NT2/D1 (cell line): ENCODE measurements at regions not wholly inside any gene's neighbourhood (a gene's known extent, or its start where the extent isn't known, plus 50 kb on each side); places are given as distances from the start of the nearest gene placed in this dataset.

Source experiments
- DNase-seq: peaks from one replicate; pipeline ENCODE4 v3.0.0-alpha.2; 2011; ENCODE audit warnings: low read depth, low spot score
- H3K27me3 ChIP-seq: 2 replicates; pipeline ENCODE4 v1.6.0; 2011; ENCODE audit warnings: mild to moderate bottlenecking; ENCODE audit not compliant: insufficient read length, insufficient read depth
- H3K36me3 ChIP-seq: 2 replicates; pipeline ENCODE4 v1.6.1; 2011; ENCODE audit warnings: mild to moderate bottlenecking, low read length, mixed read lengths; ENCODE audit not compliant: insufficient read depth, insufficient read length
- H3K4me1 ChIP-seq: 2 replicates; pipeline ENCODE4 v1.5.1; 2011; ENCODE audit not compliant: insufficient read depth, insufficient read length
- H3K4me3 ChIP-seq: 2 replicates; pipeline ENCODE4 v1.5.1; 2011; ENCODE audit warnings: low read depth; ENCODE audit not compliant: insufficient read length
- H3K9ac ChIP-seq: 2 replicates; pipeline ENCODE4 v1.6.0; 2011; ENCODE audit warnings: low read depth; ENCODE audit not compliant: insufficient read length
- H3K9me3 ChIP-seq: 2 replicates; pipeline ENCODE4 v1.5.1; 2011; ENCODE audit warnings: mild to moderate bottlenecking, low read length; ENCODE audit not compliant: insufficient read depth
- SUZ12 ChIP-seq: IDR thresholded peaks from 2 replicates; pipeline ENCODE4 v1.6.1; 2011; ENCODE audit not compliant: insufficient read length, insufficient read depth; ENCODE audit errors: extremely low read depth
- YY1 ChIP-seq: IDR thresholded peaks from 2 replicates; pipeline ENCODE4 v1.6.1; 2011; ENCODE audit not compliant: insufficient read length, insufficient read depth
- ZNF274 ChIP-seq: IDR thresholded peaks from 2 replicates; pipeline ENCODE4 v1.6.1; 2011; ENCODE audit warnings: mild to moderate bottlenecking, low read depth, low read length

- DNase-seq, result no peak
- H3K36me3 ChIP-seq, result no peaks in the 10 kb centered on the region
These were observed 240.8 kb downstream of the KIF4B start for GRCh38 chr5:155254399-155254798.

GRCh38 chr5:155258161-155258560 is 244.6 kb downstream of the KIF4B start:
- no peak overlapping the region for H3K9ac ChIP-seq
- no peak overlapping the region for H3K4me3 ChIP-seq
- H3K27me3 ChIP-seq, result no peaks in the 10 kb centered on the region
- no peak for TF ChIP-seq ZNF274
- no peak for TF ChIP-seq SUZ12
- no peak for TF ChIP-seq YY1
- no peak for DNase-seq
- H3K9me3 ChIP-seq, result no peaks in the 10 kb centered on the region
- H3K36me3 ChIP-seq, result no peaks in the 10 kb centered on the region
- H3K4me1 ChIP-seq, result no peaks in the 10 kb centered on the region

More at GRCh38 chr5:155254399-155254798, 240.8 kb downstream of the KIF4B start:
- Histone ChIP-seq H3K4me3 (no peak overlapping the region), H3K9ac (no peak overlapping the region), H3K27me3 (no peaks in the 10 kb centered on the region), H3K4me1 (no peaks in the 10 kb centered on the region), H3K9me3 (no peaks in the 10 kb centered on the region)
- TF ChIP-seq YY1, result no peak
- TF ChIP-seq ZNF274, result no peak
- TF ChIP-seq SUZ12, result no peak

- Histone ChIP-seq H3K4me1 (no peaks in the 10 kb centered on the region), H3K9ac (no peak overlapping the region), H3K27me3 (no peaks in the 10 kb centered on the region), H3K9me3 (no peaks in the 10 kb centered on the region), H3K36me3 (no peaks in the 10 kb centered on the region), H3K4me3 (no peak overlapping the region)
- TF ChIP-seq ZNF274 (no peak), SUZ12 (no peak), YY1 (no peak)
- no peak for DNase-seq
These were observed 246.1 kb downstream of the KIF4B start for GRCh38 chr5:155259648-155260047.

GRCh38 chr5:155260798-155261197 is 247.2 kb downstream of the KIF4B start:
- Histone ChIP-seq H3K9ac (no peak overlapping the region), H3K36me3 (no peaks in the 10 kb centered on the region), H3K4me1 (no peaks in the 10 kb centered on the region), H3K4me3 (no peak overlapping the region), H3K27me3 (no peaks in the 10 kb centered on the region), H3K9me3 (no peaks in the 10 kb centered on the region)
- DNase-seq, result no peak
- TF ChIP-seq YY1 (no peak), SUZ12 (no peak), ZNF274 (no peak)

- no peak for DNase-seq
- H3K9me3 ChIP-seq, result no peaks in the 10 kb centered on the region
- no peak for TF ChIP-seq ZNF274
- no peak for TF ChIP-seq SUZ12
- no peak for TF ChIP-seq YY1
- H3K4me1 ChIP-seq, result no peaks in the 10 kb centered on the region
- no peak overlapping the region for H3K4me3 ChIP-seq
- no peaks in the 10 kb centered on the region for H3K36me3 ChIP-seq
- H3K9ac ChIP-seq, result no peak overlapping the region
- H3K27me3 ChIP-seq, result no peaks in the 10 kb centered on the region
These were observed 249.8 kb downstream of the KIF4B start for GRCh38 chr5:155263381-155263780.

GRCh38 chr5:155264809-155265208 is 251.3 kb downstream of the KIF4B start:
- DNase-seq, result no peak
- Histone ChIP-seq H3K9me3 (no peaks in the 10 kb centered on the region), H3K36me3 (no peaks in the 10 kb centered on the region), H3K9ac (no peak overlapping the region), H3K4me3 (no peak overlapping the region), H3K27me3 (no peaks in the 10 kb centered on the region), H3K4me1 (no peaks in the 10 kb centered on the region)
- TF ChIP-seq YY1 (no peak), ZNF274 (no peak), SUZ12 (no peak)

- Histone ChIP-seq H3K4me1 (peaks cover 2% of the 10 kb centered on the region), H3K4me3 (no peak overlapping the region), H3K9me3 (no peaks in the 10 kb centered on the region), H3K9ac (no peak overlapping the region), H3K36me3 (no peaks in the 10 kb centered on the region), H3K27me3 (no peaks in the 10 kb centered on the region)
- DNase-seq, result no peak
- TF ChIP-seq ZNF274 (no peak), YY1 (no peak), SUZ12 (no peak)
These were observed 255.3 kb downstream of the KIF4B start for GRCh38 chr5:155268770-155269425.
